Natural killer cell (primary cell): ENCODE measurements at regions not wholly inside any gene's neighbourhood (a gene's known extent, or its start where the extent isn't known, plus 50 kb on each side); places are given as distances from the start of the nearest gene placed in this dataset.
"Not testable (repeated sequence)": the region's sequence is repeated elsewhere in the genome, so short reads cannot be mapped to it uniquely, and the experiment has no call there.

Source experiments
- ATAC-seq, 3 donors: fragments of 150-1000 bp in 2 of 3; fragments of 200-7000 bp in 1 of 3; cut with Tn5 transposase; 1 replicate in 1 of 3; 2 replicates in 2 of 3; pipeline ENCODE4 v1.10.0; 2021; ENCODE audit warnings: mild to moderate bottlenecking in 2 of 3, moderate library complexity in 2 of 3
- DNase-seq, 2 donors: peaks; one replicate each; pipeline versions ENCODE4 v3.0.0 to v3.0.0-alpha.2; 2013 to 2021; ENCODE audit warnings: mixed read lengths in 1 of 2
- H3K27ac ChIP-seq: one replicate; pipeline ENCODE4 v1.5.1; 2013; ENCODE audit warnings: mild to moderate bottlenecking, low read length
- H3K27me3 ChIP-seq: one replicate; pipeline ENCODE4 v1.6.1; 2013; ENCODE audit warnings: low read length; ENCODE audit not compliant: control insufficient read depth, insufficient read depth
- H3K36me3 ChIP-seq: one replicate; pipeline ENCODE4 v1.6.1; 2013; ENCODE audit warnings: low read length; ENCODE audit not compliant: control insufficient read depth, insufficient read depth
- H3K4me1 ChIP-seq: one replicate; pipeline ENCODE4 v1.6.1; 2013; ENCODE audit warnings: low read length; ENCODE audit not compliant: control insufficient read depth, insufficient read depth
- H3K4me3 ChIP-seq: one replicate; pipeline ENCODE4 v1.5.1; 2013; ENCODE audit warnings: low read length
- H3K9me3 ChIP-seq: one replicate; pipeline ENCODE4 v1.6.1; 2013; ENCODE audit warnings: low read length; ENCODE audit not compliant: control insufficient read depth, insufficient read depth
- H3K27ac Mint-ChIP-seq, 2 donors: one replicate each; pipeline ENCODE4 v1.8.0; 2022; ENCODE audit warnings: mild to moderate bottlenecking in 2 of 2, mixed read lengths in 2 of 2, moderate library complexity in 1 of 2
- H3K27me3 Mint-ChIP-seq, 2 donors: one replicate each; pipeline ENCODE4 v1.8.0; 2022; ENCODE audit warnings: low read depth in 2 of 2, mixed read lengths in 2 of 2
- H3K36me3 Mint-ChIP-seq: one replicate; pipeline ENCODE4 v1.8.0; 2022; ENCODE audit warnings: mixed read lengths
- H3K4me1 Mint-ChIP-seq, 2 donors: one replicate each; pipeline ENCODE4 v1.8.0; 2022; ENCODE audit warnings: mixed read lengths in 2 of 2
- H3K4me3 Mint-ChIP-seq: one replicate; pipeline ENCODE4 v1.8.0; 2022; ENCODE audit warnings: mild to moderate bottlenecking, moderate library complexity, mixed read lengths
- H3K9me3 Mint-ChIP-seq, 2 donors: one replicate each; pipeline ENCODE4 v1.8.0; 2022; ENCODE audit warnings: mixed read lengths in 2 of 2
- WGBS: methylation state at CpG from one replicate; pipeline ENCODE4 v1.1.7; 2013; ENCODE audit warnings: missing lambda C conversion rate; ENCODE audit not compliant: insufficient coverage; 5-methylcytosine and 5-hydroxymethylcytosine counted together
- intact Hi-C: fragments of 100-400 bp; cut with micrococcal nuclease; formaldehyde crosslinking; loops from one replicate; pipeline ENCODE4 v1.14.2; 2022
- TF ChIP-seq, protein P1 (sequence below): fragments of 200-600 bp; IDR thresholded peaks from one replicate; pipeline ENCODE4 v1.8.0; 2022; ENCODE audit warnings: antibody characterized with exemption

DNA sequence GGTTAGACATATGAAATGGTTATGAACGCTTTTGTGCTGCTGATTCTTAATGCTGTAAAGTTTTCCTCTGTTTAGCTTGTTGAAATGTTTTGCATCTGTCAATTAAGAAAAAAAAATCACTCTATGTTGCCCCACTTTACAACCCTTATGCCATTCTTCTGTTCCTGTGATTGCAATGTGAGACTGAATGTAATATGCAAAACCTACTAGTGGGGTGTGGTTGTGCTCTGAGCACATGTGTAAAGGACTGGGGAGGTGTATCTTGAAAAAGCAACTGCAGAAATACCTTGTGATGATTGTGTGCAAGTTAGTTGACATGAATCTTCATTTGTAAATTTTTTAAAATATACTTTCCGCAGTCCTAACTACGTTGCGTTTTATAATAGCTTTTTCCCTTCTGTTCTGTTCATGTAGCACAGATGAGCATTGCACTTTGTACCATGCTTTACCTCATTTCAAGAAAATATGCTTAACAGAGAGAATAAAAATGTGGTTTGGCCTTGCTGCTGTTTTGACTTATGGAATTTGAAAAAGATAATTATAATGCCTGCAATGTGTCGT is 357.0 kb upstream of the PIK3R1 start:
- no peaks in the 10 kb centered on the region for H3K4me1 Mint-ChIP-seq
- no peak for ATAC-seq
- intact Hi-C loops: no loop called here
- no peaks in the 10 kb centered on the region for H3K9me3 Mint-ChIP-seq
- Histone ChIP-seq H3K27ac (no peak overlapping the region), H3K4me1 (no peaks in the 10 kb centered on the region), H3K9me3 (no peaks in the 10 kb centered on the region), H3K27me3 (no peaks in the 10 kb centered on the region), H3K36me3 (no peaks in the 10 kb centered on the region), H3K4me3 (no peak overlapping the region)
- no peak for DNase-seq
- no peak overlapping the region for H3K4me3 Mint-ChIP-seq
- H3K27me3 Mint-ChIP-seq: peaks cover 0 to 3% of the 10 kb centered on the region in 2 donors
- H3K27ac Mint-ChIP-seq: no peak overlapping the region
- H3K36me3 Mint-ChIP-seq: no peaks in the 10 kb centered on the region
- no CpG with 5 or more reads among the region's 5 CpGs for WGBS
- TF ChIP-seq, protein P1, sequence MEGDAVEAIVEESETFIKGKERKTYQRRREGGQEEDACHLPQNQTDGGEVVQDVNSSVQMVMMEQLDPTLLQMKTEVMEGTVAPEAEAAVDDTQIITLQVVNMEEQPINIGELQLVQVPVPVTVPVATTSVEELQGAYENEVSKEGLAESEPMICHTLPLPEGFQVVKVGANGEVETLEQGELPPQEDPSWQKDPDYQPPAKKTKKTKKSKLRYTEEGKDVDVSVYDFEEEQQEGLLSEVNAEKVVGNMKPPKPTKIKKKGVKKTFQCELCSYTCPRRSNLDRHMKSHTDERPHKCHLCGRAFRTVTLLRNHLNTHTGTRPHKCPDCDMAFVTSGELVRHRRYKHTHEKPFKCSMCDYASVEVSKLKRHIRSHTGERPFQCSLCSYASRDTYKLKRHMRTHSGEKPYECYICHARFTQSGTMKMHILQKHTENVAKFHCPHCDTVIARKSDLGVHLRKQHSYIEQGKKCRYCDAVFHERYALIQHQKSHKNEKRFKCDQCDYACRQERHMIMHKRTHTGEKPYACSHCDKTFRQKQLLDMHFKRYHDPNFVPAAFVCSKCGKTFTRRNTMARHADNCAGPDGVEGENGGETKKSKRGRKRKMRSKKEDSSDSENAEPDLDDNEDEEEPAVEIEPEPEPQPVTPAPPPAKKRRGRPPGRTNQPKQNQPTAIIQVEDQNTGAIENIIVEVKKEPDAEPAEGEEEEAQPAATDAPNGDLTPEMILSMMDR: no peak

DNA sequence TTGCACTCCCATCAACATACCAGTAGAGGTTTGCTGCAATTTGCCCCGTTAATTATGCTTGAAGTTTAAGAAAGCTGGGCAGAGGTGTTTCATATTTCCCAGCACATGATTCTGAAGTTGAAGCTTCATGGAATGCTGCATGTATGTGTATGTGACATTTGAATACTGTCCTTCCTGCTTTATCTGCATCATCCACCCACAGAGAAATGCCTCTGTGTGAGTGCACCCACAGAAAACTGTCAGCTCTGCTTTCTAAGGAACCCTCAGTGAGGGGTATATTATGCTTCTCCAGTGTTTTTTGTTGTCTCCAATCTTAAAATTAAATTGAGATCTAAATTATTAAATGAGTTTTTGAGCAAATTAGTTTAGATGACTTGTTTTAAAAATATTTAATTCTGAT is 358.1 kb upstream of the PIK3R1 start:
- Mint-ChIP-seq H3K4me1 (no peaks in the 10 kb centered on the region), H3K27ac (no peak overlapping the region), H3K36me3 (no peaks in the 10 kb centered on the region), H3K9me3 (peaks cover 0 to 3% of the 10 kb centered on the region in 2 donors), H3K27me3 (peaks cover 0 to 3% of the 10 kb centered on the region in 2 donors), H3K4me3 (no peak overlapping the region)
- Histone ChIP-seq H3K4me1 (no peaks in the 10 kb centered on the region), H3K36me3 (no peaks in the 10 kb centered on the region), H3K9me3 (no peaks in the 10 kb centered on the region), H3K27me3 (no peaks in the 10 kb centered on the region), H3K27ac (no peak overlapping the region), H3K4me3 (no peak overlapping the region)
- TF ChIP-seq, protein P1: no peak
- intact Hi-C loops: no loop called here
- WGBS: 83% methylated on average over 1 of the region's 1 CpG
- DNase-seq: no peak
- ATAC-seq: no peak

DNA sequence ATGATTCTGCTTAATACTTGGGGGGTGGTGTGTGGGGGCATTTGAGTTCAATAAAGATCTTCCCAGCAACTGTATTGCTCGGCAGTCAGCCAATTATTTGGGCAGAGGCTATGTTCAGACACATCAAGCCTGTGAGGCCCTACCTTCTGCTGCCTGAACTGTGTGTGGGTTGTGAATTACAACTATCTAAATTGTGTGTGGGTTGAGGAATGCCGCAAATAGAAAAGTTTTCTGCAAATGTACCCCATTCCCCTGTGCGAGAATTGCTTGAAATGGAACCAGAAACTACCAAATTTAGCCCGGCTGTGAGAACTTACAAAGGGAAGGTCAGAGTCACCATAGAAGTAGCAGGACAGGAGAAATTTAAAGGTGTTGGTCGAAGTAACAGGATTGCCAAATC is 360.0 kb upstream of the PIK3R1 start:
- Mint-ChIP-seq H3K4me1 (no peaks in the 10 kb centered on the region), H3K27me3 (no peaks in the 10 kb centered on the region), H3K9me3 (peaks cover 0 to 3% of the 10 kb centered on the region in 2 donors), H3K27ac (no peak overlapping the region), H3K36me3 (no peaks in the 10 kb centered on the region), H3K4me3 (no peak overlapping the region)
- no peaks in the 10 kb centered on the region for H3K27me3 ChIP-seq
- no peak overlapping the region for H3K27ac ChIP-seq
- WGBS: 92% methylated on average over 5 of the region's 5 CpGs
- H3K4me3 ChIP-seq: no peak overlapping the region
- ATAC-seq (no peak), DNase-seq (no peak)
- TF ChIP-seq, protein P1: no peak
- H3K9me3 ChIP-seq: no peaks in the 10 kb centered on the region
- no peaks in the 10 kb centered on the region for H3K36me3 ChIP-seq
- H3K4me1 ChIP-seq: no peaks in the 10 kb centered on the region
- intact Hi-C loops: no loop called here

DNA sequence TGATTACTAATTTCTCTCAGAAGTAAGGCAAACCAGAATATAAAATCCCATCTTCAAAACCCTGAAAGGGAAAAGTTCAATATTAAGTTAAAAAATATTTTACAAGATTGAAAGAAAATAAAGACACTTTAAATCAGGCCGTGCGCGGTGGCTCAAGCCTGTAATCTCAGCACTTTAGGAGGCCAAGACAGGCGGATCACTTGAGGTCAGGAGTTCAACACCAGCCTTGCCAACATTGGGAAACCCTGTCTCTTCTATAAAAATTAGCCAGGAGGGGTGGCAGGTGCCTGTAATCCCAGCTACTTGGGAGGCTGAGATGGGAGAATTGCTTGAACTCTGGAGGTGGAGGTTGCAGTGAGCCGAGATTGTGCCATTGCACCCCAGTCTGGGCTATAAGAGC is 364.6 kb upstream of the PIK3R1 start:
- H3K4me3 Mint-ChIP-seq, H3K27ac Mint-ChIP-seq, H3K4me1 Mint-ChIP-seq, H3K9me3 Mint-ChIP-seq, DNase-seq, H3K27ac ChIP-seq, H3K27me3 ChIP-seq, H3K36me3 ChIP-seq, H3K4me1 ChIP-seq, H3K4me3 ChIP-seq, H3K36me3 Mint-ChIP-seq, ATAC-seq, H3K9me3 ChIP-seq, intact Hi-C loops: not testable (repeated sequence)
- WGBS: 94% methylated on average over 4 of the region's 5 CpGs
- H3K27me3 Mint-ChIP-seq: peaks cover 5 to 11% of the 10 kb centered on the region in 2 donors
